ENCODE measurements at regions not wholly inside any gene's neighbourhood (a gene's known extent, or its start where the extent isn't known, plus 50 kb on each side); places are given as distances from the start of the nearest gene placed in this dataset.
"Not testable (repeated sequence)": the region's sequence is repeated elsewhere in the genome, so short reads cannot be mapped to it uniquely, and the experiment has no call there.

DNA sequence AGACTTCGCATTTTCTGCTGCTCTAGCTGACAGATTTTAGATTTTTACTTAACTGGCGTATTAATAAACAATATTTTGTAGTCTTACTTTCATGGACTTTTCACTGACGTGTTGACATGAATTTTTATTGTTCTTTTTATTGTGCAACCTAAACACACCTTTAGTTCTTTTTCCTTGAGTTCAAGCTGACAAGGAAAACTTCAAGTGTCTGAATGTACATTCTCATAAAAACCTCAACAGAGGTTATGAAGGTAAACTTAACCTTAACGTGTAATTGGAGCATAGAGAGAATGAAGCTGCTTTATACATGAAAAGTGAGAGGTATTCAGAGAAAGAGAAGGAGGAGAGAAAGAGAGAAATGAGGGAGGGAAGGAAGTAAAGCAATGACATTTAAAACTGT is 364.3 kb upstream of the CT83 start:
- Mint-ChIP-seq H3K4me1 (no peaks in the 10 kb centered on the region), H3K4me3 (no peak overlapping the region), H3K36me3 (ENCODE audit: low read depth) (no peaks in the 10 kb centered on the region), H3K27me3 (no peaks in the 10 kb centered on the region), H3K27ac (no peak overlapping the region), H3K9me3 (no peaks in the 10 kb centered on the region)
- POLR2A ChIA-PET, result no interaction called here
- CTCF ChIA-PET, result no interaction called here
- DNase-seq, result no peak

DNA sequence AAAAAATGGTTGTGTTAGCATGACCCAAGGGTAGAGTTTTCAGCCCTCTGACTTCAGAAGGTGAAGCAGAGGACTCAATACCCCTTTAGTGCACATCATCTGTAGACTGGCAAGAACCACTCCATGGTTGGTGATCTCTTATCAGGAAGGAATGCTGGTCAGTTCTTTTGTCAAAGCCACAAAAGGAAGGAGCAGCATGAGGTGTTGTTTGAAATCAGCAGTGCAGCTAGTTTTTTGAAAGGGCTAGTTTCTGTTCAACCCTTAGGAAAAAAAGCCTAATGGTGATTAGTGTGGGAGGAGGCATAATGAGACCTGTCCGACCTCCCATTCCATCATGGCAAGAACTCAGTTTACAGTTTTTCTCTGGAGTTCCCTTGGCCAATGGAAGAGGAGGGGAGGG is 362.0 kb upstream of the CT83 start:
- POLR2A ChIA-PET, result no interaction called here
- DNase-seq, result no peak
- no peaks in the 10 kb centered on the region for H3K36me3 Mint-ChIP-seq (ENCODE audit: low read depth)
- H3K27ac Mint-ChIP-seq, result no peak overlapping the region
- CTCF ChIA-PET, result no interaction called here
- H3K27me3 Mint-ChIP-seq, result no peaks in the 10 kb centered on the region
- no peaks in the 10 kb centered on the region for H3K9me3 Mint-ChIP-seq
- H3K4me1 Mint-ChIP-seq, result no peaks in the 10 kb centered on the region
- H3K4me3 Mint-ChIP-seq, result no peak overlapping the region

GRCh38 chrX:116823677-116824076 is 360.9 kb upstream of the CT83 start:
- DNase-seq, result no peak
- CTCF ChIA-PET, result no interaction called here
- POLR2A ChIA-PET, result no interaction called here
- no peaks in the 10 kb centered on the region for H3K9me3 Mint-ChIP-seq
- no peaks in the 10 kb centered on the region for H3K4me1 Mint-ChIP-seq
- no peak overlapping the region for H3K4me3 Mint-ChIP-seq
- no peak overlapping the region for H3K27ac Mint-ChIP-seq
- no peaks in the 10 kb centered on the region for H3K36me3 Mint-ChIP-seq (ENCODE audit: low read depth)
- H3K27me3 Mint-ChIP-seq, result no peaks in the 10 kb centered on the region

- Mint-ChIP-seq H3K27ac (no peak overlapping the region), H3K9me3 (no peaks in the 10 kb centered on the region), H3K4me3 (no peak overlapping the region), H3K4me1 (no peaks in the 10 kb centered on the region), H3K27me3 (no peaks in the 10 kb centered on the region), H3K36me3 (ENCODE audit: low read depth) (no peaks in the 10 kb centered on the region)
- ChIA-PET CTCF (no interaction called here), POLR2A (no interaction called here)
- DNase-seq, result no peak
Observed at GRCh38 chrX:116806288-116806802, 343.6 kb upstream of the CT83 start.

GRCh38 chrX:116801943-116802342 is 339.2 kb upstream of the CT83 start:
- no peaks in the 10 kb centered on the region for H3K4me1 Mint-ChIP-seq
- H3K9me3 Mint-ChIP-seq, result no peaks in the 10 kb centered on the region
- no peak overlapping the region for H3K4me3 Mint-ChIP-seq
- no peaks in the 10 kb centered on the region for H3K27me3 Mint-ChIP-seq
- no peak overlapping the region for H3K27ac Mint-ChIP-seq
- DNase-seq, result no peak
- ChIA-PET CTCF (no interaction called here), POLR2A (no interaction called here)
- no peaks in the 10 kb centered on the region for H3K36me3 Mint-ChIP-seq (ENCODE audit: low read depth)

- no peak for DNase-seq
- Mint-ChIP-seq H3K9me3 (no peaks in the 10 kb centered on the region), H3K36me3 (ENCODE audit: low read depth) (no peaks in the 10 kb centered on the region), H3K27me3 (no peaks in the 10 kb centered on the region), H3K4me3 (no peak overlapping the region), H3K4me1 (no peaks in the 10 kb centered on the region), H3K27ac (no peak overlapping the region)
- ChIA-PET POLR2A (no interaction called here), CTCF (no interaction called here)
Observed at GRCh38 chrX:116781926-116782325, 319.1 kb upstream of the CT83 start.

GRCh38 chrX:116757491-116757890 is 294.7 kb upstream of the CT83 start:
- POLR2A ChIA-PET, result no interaction called here
- Mint-ChIP-seq H3K36me3 (ENCODE audit: low read depth) (no peaks in the 10 kb centered on the region), H3K27me3 (no peaks in the 10 kb centered on the region), H3K4me1 (no peaks in the 10 kb centered on the region), H3K9me3 (no peaks in the 10 kb centered on the region), H3K27ac (no peak overlapping the region), H3K4me3 (no peak overlapping the region)
- no peak for DNase-seq
- CTCF ChIA-PET, result no interaction called here

DNA sequence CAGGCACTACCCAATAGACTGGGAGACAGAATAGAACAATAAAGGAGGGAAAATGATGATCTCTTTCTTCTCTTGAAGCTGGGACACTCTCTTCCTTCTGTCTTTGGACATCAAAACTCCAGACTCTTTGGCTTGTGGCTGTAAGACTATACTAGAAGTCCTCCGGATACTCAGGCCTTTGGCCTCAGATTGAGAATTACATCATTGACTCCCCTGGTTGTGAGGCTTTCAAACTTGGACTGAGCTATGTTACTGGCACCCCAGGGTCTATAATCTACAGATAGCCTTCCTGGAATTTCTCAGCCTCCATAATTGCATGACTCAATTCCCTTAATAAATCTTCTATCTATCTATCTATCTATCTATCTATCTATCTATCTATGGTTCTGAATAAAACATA is 294.2 kb upstream of the CT83 start:
- Mint-ChIP-seq H3K27ac (no peak overlapping the region), H3K36me3 (ENCODE audit: low read depth) (no peaks in the 10 kb centered on the region), H3K4me3 (no peak overlapping the region), H3K27me3 (no peaks in the 10 kb centered on the region), H3K9me3 (no peaks in the 10 kb centered on the region), H3K4me1 (no peaks in the 10 kb centered on the region)
- no peak for DNase-seq
- POLR2A ChIA-PET, result no interaction called here
- CTCF ChIA-PET, result no interaction called here

DNA sequence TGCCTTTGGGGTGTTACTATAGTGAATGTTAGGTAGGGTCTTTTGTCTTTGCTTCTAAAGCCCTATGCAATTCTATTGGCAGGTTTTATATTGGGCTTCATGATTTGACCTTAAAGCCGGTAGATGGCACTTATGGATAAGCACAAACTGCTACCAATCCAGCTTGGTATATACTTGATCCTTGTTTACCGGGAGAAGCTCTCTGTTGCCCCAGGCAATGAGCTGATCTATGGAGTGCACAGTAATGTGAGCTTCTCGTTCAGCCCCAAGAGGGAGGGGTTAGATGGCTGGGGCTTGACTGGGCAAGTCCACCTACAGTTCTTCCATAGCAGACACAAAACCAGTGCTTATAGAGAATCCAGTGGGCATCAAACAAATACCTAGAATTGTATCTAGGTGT is 287.2 kb upstream of the CT83 start:
- CTCF ChIA-PET, result no interaction called here
- H3K4me3 Mint-ChIP-seq, result no peak overlapping the region
- H3K4me1 Mint-ChIP-seq, result no peaks in the 10 kb centered on the region
- H3K9me3 Mint-ChIP-seq, result no peaks in the 10 kb centered on the region
- H3K36me3 Mint-ChIP-seq (ENCODE audit: low read depth), result no peaks in the 10 kb centered on the region
- no peak for DNase-seq
- POLR2A ChIA-PET, result no interaction called here
- H3K27ac Mint-ChIP-seq, result no peak overlapping the region
- H3K27me3 Mint-ChIP-seq, result no peaks in the 10 kb centered on the region

- Mint-ChIP-seq H3K4me1 (no peaks in the 10 kb centered on the region), H3K27me3 (no peaks in the 10 kb centered on the region), H3K27ac (no peak overlapping the region), H3K36me3 (ENCODE audit: low read depth) (no peaks in the 10 kb centered on the region), H3K9me3 (no peaks in the 10 kb centered on the region), H3K4me3 (no peak overlapping the region)
- no peak for DNase-seq
- POLR2A ChIA-PET, result no interaction called here
- CTCF ChIA-PET, result no interaction called here
Observed at GRCh38 chrX:116732214-116732613, 269.4 kb upstream of the CT83 start.

DNA sequence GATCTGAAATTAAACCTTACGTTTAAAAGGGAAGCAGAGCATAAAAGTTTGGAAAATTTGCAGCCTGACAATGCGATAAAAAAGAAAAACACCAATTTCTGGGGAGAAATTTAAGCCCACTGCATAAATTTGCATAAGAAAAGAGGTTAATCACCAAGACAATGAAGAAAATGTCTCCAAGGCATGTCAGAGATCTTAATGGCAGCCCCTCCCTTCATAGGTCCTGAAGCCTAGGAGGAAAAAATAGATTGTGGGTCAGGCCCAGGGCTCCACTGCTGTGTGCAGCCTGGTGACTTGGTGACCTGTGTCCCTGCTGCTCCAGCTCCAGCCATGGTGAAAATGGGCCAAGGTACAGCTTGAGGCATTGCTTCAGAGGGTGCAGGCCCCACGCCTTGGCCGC is 264.0 kb upstream of the CT83 start:
- CTCF ChIA-PET, result no interaction called here
- no peaks in the 10 kb centered on the region for H3K36me3 Mint-ChIP-seq (ENCODE audit: low read depth)
- no peaks in the 10 kb centered on the region for H3K4me1 Mint-ChIP-seq
- no peak for DNase-seq
- no peak overlapping the region for H3K4me3 Mint-ChIP-seq
- no peaks in the 10 kb centered on the region for H3K9me3 Mint-ChIP-seq
- no peaks in the 10 kb centered on the region for H3K27me3 Mint-ChIP-seq
- H3K27ac Mint-ChIP-seq, result no peak overlapping the region
- POLR2A ChIA-PET, result no interaction called here

DNA sequence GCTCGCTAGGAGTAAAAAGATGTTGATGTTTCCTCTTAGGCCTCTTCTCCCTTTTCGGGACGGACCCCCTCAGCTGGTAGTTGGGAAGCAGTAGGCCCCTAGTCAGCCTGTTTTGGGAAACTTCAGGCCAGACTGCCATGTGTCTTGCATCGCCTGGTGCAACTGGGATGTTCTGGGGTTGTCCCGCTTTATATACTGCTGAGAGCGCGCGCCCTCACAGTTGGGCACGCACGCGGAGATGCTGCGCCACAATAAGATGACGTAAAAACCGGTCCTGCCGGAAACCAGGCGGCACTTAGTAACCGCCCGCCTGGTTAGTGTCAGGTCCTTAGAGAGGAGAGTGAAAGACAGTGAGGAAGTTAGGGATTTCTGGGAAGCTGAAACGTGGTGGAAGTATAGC is 231.3 kb upstream of the CT83 start:
- no peak for DNase-seq
- no peaks in the 10 kb centered on the region for H3K9me3 Mint-ChIP-seq
- H3K27ac Mint-ChIP-seq, result no peak overlapping the region
- ChIA-PET POLR2A (no interaction called here), CTCF (no interaction called here)
- no peaks in the 10 kb centered on the region for H3K36me3 Mint-ChIP-seq (ENCODE audit: low read depth)
- H3K4me1 Mint-ChIP-seq, result no peaks in the 10 kb centered on the region
- H3K4me3 Mint-ChIP-seq, result no peak overlapping the region
- H3K27me3 Mint-ChIP-seq, result no peaks in the 10 kb centered on the region

- H3K4me3 Mint-ChIP-seq; POLR2A ChIA-PET; CTCF ChIA-PET; DNase-seq; H3K4me1 Mint-ChIP-seq; H3K9me3 Mint-ChIP-seq; H3K27ac Mint-ChIP-seq; H3K36me3 Mint-ChIP-seq (ENCODE audit: low read depth); H3K27me3 Mint-ChIP-seq: not testable (repeated sequence)
Observed at GRCh38 chrX:116679544-116679943, 216.8 kb upstream of the CT83 start.

DNA sequence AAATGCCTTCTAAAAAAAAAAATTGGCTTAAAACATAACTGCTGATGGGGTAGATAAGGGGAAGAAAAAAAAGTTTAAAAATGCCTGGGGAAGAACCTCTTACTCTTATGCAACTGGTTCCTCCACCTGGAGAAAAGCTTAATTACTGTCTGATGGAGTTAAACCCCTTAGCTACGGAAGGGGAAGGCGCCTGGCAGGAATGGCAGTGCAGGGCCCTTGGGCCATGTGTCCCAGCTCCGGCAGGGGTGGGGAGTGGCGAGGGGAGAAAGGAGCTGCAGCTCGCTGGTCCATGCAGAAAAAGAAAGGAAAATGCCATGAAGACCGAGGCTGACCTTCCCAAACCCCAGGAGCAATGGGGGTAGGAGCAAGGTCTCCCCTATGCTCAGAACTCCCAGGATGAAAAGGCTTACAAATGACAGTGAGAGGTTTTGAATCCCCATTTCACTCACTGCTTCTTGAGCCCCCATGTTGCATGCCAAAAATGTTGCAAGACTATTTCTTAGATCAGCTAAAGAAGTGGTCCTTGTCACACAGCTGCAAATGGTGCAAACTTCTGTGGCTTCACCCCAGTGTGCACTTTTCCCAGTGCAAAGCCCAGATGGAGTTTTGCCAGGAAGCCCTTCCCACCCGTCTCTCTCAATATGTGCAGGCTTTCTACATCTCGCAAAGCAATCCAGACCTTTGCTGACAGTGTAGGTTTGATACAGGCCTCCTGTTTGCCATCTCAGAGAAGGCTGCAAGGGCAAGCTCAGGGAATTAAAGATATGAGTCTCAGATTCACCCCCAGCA is 204.8 kb upstream of the CT83 start:
- no peak for DNase-seq
- POLR2A ChIA-PET, result no interaction called here
- CTCF ChIA-PET, result no interaction called here
- no peaks in the 10 kb centered on the region for H3K9me3 Mint-ChIP-seq
- H3K4me3 Mint-ChIP-seq, result no peak overlapping the region
- no peaks in the 10 kb centered on the region for H3K27me3 Mint-ChIP-seq
- no peaks in the 10 kb centered on the region for H3K4me1 Mint-ChIP-seq
- no peaks in the 10 kb centered on the region for H3K36me3 Mint-ChIP-seq (ENCODE audit: low read depth)
- no peak overlapping the region for H3K27ac Mint-ChIP-seq

Data from activated CD4-positive, alpha-beta T cell treated with anti-CD3 and anti-CD28 coated beads, Interleukin-2, amount 10 ng/mL, durations not matched to agents 7 days and 5 days (primary cell).